ENCODE measurements at regions not wholly inside any gene's neighbourhood (a gene's known extent, or its start where the extent isn't known, plus 50 kb on each side); places are given as distances from the start of the nearest gene placed in this dataset.
"Not testable (repeated sequence)": the region's sequence is repeated elsewhere in the genome, so short reads cannot be mapped to it uniquely, and the experiment has no call there.

DNA sequence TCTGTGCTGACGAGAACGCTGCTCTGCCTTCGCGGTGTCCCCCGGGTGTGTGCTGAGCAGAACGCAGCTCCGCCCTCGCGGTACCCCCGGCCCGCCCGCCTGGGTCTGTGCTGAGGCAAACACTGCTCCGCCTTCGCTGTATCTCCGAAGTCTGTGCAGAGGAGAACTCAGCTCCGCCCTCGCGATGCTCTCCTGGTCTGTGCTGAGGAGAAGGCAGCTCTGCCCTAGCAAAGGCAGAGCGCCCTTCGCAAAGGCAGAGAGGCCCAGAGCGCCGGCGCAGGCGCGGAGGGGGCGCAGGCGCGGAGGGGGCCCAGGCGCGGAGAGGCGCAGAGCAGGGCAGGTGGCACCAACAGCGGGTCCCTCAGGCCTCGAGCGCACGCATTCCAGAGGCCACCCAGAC lies 1503.6 kb downstream of the FOXD4L5 start:
- TF ChIP-seq CTCF (IDR thresholded peaks at IDR 0.05; ENCODE audit: low read depth, low read length); EZH2phosphoT487 (IDR thresholded peaks at IDR 0.05; ENCODE audit: low read depth): not testable (repeated sequence)

Measured in OCI-LY3 (cell line).